Activated naive CD8-positive, alpha-beta T cell treated with anti-CD3 and anti-CD28 coated beads, Interleukin-2, amount 50 U/mL, for 24 hours (primary cell): ENCODE measurements at regions not wholly inside any gene's neighbourhood (a gene's known extent, or its start where the extent isn't known, plus 50 kb on each side); places are given as distances from the start of the nearest gene placed in this dataset.

Experiments used
- ATAC-seq: fragments of 150-1000 bp; cut with Tn5 transposase; one replicate; pipeline ENCODE4 v1.10.0; 2021
- DNase-seq: peaks from one replicate; pipeline ENCODE4 v3.0.0; 2021
- H3K27ac Mint-ChIP-seq: one replicate; pipeline ENCODE4 v1.8.0; 2021; ENCODE audit warnings: mild to moderate bottlenecking, mixed read lengths
- H3K27me3 Mint-ChIP-seq: one replicate; pipeline ENCODE4 v1.8.0; 2021; ENCODE audit warnings: mixed read lengths
- H3K36me3 Mint-ChIP-seq: one replicate; pipeline ENCODE4 v1.8.0; 2021; ENCODE audit warnings: low read depth, mixed read lengths
- H3K4me1 Mint-ChIP-seq: one replicate; pipeline ENCODE4 v1.8.0; 2021; ENCODE audit warnings: mixed read lengths
- H3K4me3 Mint-ChIP-seq: one replicate; pipeline ENCODE4 v1.8.0; 2021; ENCODE audit warnings: mild to moderate bottlenecking, moderate library complexity, mixed read lengths
- H3K9me3 Mint-ChIP-seq: one replicate; pipeline ENCODE4 v1.8.0; 2021; ENCODE audit warnings: mixed read lengths

- peaks cover 9% of the 10 kb centered on the region for H3K9me3 Mint-ChIP-seq
- H3K4me3 Mint-ChIP-seq, result no peak overlapping the region
- ATAC-seq (no peak), DNase-seq (no peak)
- no peaks in the 10 kb centered on the region for H3K27me3 Mint-ChIP-seq
- no peak overlapping the region for H3K27ac Mint-ChIP-seq
- no peaks in the 10 kb centered on the region for H3K4me1 Mint-ChIP-seq
- no peaks in the 10 kb centered on the region for H3K36me3 Mint-ChIP-seq
Observed at GRCh38 chr18:56358608-56359280, 279.6 kb downstream of the TXNL1 start.

GRCh38 chr18:56353663-56354260 is 284.6 kb downstream of the TXNL1 start:
- H3K36me3 Mint-ChIP-seq, result no peaks in the 10 kb centered on the region
- no peaks in the 10 kb centered on the region for H3K4me1 Mint-ChIP-seq
- no peaks in the 10 kb centered on the region for H3K27me3 Mint-ChIP-seq
- no peak overlapping the region for H3K27ac Mint-ChIP-seq
- no peak for DNase-seq
- no peaks in the 10 kb centered on the region for H3K9me3 Mint-ChIP-seq
- no peak for ATAC-seq
- H3K4me3 Mint-ChIP-seq, result no peak overlapping the region

GRCh38 chr18:56351911-56352500 is 286.4 kb downstream of the TXNL1 start:
- Mint-ChIP-seq H3K36me3 (no peaks in the 10 kb centered on the region), H3K9me3 (no peaks in the 10 kb centered on the region), H3K27me3 (no peaks in the 10 kb centered on the region), H3K27ac (no peak overlapping the region), H3K4me1 (no peaks in the 10 kb centered on the region), H3K4me3 (no peak overlapping the region)
- ATAC-seq (no peak), DNase-seq (no peak)

DNA sequence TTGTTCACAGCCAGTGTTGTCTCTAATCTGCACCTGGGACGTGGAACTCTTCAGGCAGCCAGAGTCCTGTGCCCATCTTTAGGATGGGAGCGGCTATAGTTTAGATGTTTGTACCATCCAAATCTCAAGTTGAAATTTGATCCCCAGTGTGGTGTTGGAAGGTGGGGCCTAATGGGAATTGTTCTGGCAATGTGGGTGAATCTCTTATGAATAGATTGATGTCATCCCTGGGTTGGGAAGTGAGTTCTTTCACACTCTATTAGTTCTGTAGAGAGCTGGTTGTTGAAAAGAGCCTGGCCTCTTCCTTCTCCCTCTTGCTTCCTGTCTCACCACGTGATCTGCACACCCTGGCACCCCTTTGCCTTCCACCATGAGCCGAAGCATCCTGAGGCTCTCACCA is 300.9 kb downstream of the TXNL1 start:
- Mint-ChIP-seq H3K27me3 (no peaks in the 10 kb centered on the region), H3K4me1 (no peaks in the 10 kb centered on the region), H3K9me3 (no peaks in the 10 kb centered on the region), H3K36me3 (no peaks in the 10 kb centered on the region), H3K4me3 (no peak overlapping the region), H3K27ac (no peak overlapping the region)
- DNase-seq (no peak), ATAC-seq (no peak)

DNA sequence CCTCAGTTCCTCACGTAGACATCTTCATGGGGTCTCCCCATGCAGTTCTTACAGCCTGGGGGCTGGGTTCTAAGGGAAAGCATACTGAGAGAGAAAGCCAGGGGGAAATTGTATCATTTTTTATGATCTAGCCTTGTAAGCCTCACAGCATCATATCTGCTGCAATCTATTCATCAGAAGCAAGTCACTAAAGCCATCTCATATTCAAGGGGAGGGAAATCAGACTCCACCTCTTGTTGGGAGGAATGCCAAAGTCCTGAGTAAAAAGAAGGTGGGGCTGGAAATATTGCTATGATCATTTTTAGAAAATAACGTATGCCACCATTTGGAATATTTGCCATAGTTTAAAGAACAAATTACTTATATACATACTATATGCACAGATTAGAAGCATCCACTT is 304.6 kb downstream of the TXNL1 start:
- H3K4me3 Mint-ChIP-seq, result no peak overlapping the region
- ATAC-seq, result no peak
- H3K36me3 Mint-ChIP-seq, result no peaks in the 10 kb centered on the region
- H3K9me3 Mint-ChIP-seq, result no peaks in the 10 kb centered on the region
- H3K4me1 Mint-ChIP-seq, result no peaks in the 10 kb centered on the region
- DNase-seq, result no peak
- H3K27me3 Mint-ChIP-seq, result no peaks in the 10 kb centered on the region
- no peak overlapping the region for H3K27ac Mint-ChIP-seq

- Mint-ChIP-seq H3K36me3 (no peaks in the 10 kb centered on the region), H3K27ac (no peak overlapping the region), H3K9me3 (no peaks in the 10 kb centered on the region), H3K4me3 (no peak overlapping the region), H3K4me1 (no peaks in the 10 kb centered on the region), H3K27me3 (no peaks in the 10 kb centered on the region)
- ATAC-seq (no peak), DNase-seq (no peak)
Observed at GRCh38 chr18:56333146-56333545, 305.2 kb downstream of the TXNL1 start.

DNA sequence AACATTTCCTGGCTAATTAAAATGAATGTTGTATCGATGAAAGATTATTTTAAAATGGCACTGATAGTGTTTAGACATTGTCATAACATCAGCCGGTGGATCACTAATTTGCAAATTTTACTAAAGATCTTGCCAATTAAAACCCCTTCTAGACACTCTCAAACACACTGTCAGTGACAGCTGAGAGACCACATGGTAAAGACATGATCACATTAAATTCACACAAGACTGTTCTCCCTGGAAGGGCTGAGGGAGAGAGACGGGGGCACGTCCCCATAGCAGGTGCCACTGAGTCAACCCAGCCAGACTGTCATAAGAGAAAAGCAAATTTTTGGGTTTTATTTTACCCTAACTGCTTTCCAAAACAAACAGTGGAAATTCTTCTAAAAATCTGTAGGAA is 306.0 kb downstream of the TXNL1 start:
- H3K27ac Mint-ChIP-seq, result no peak overlapping the region
- ATAC-seq (no peak), DNase-seq (no peak)
- no peaks in the 10 kb centered on the region for H3K27me3 Mint-ChIP-seq
- H3K36me3 Mint-ChIP-seq, result no peaks in the 10 kb centered on the region
- H3K4me1 Mint-ChIP-seq, result no peaks in the 10 kb centered on the region
- no peaks in the 10 kb centered on the region for H3K9me3 Mint-ChIP-seq
- H3K4me3 Mint-ChIP-seq, result no peak overlapping the region

- H3K4me3 Mint-ChIP-seq, result no peak overlapping the region
- ATAC-seq (no peak), DNase-seq (no peak)
- no peak overlapping the region for H3K27ac Mint-ChIP-seq
- H3K36me3 Mint-ChIP-seq, result no peaks in the 10 kb centered on the region
- no peaks in the 10 kb centered on the region for H3K9me3 Mint-ChIP-seq
- no peaks in the 10 kb centered on the region for H3K27me3 Mint-ChIP-seq
- no peaks in the 10 kb centered on the region for H3K4me1 Mint-ChIP-seq
Observed at GRCh38 chr18:56330366-56331110, 307.9 kb downstream of the TXNL1 start.

DNA sequence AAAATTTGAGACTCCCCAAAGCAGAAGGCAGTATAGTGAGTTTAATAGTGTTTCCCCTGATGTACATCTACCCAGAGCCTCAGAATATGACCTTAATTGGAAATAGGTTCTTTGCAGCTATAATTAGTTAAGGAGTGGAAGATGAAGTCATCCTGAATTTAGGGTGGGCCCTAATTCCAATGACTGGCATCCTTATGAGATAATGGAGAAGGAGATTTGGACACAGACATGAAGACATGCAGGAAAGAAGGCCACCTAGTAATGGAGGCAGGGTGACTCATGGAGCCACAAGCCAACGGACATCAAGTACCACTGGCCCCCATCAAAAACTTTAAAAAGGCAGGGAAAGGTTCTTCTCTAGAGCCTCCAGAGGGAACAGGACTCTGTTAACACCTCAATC is 308.9 kb downstream of the TXNL1 start:
- no peaks in the 10 kb centered on the region for H3K4me1 Mint-ChIP-seq
- no peaks in the 10 kb centered on the region for H3K9me3 Mint-ChIP-seq
- no peak overlapping the region for H3K4me3 Mint-ChIP-seq
- DNase-seq (no peak), ATAC-seq (no peak)
- H3K27me3 Mint-ChIP-seq, result no peaks in the 10 kb centered on the region
- no peak overlapping the region for H3K27ac Mint-ChIP-seq
- no peaks in the 10 kb centered on the region for H3K36me3 Mint-ChIP-seq

- Mint-ChIP-seq H3K27ac (no peak overlapping the region), H3K4me3 (no peak overlapping the region), H3K36me3 (no peaks in the 10 kb centered on the region), H3K4me1 (no peaks in the 10 kb centered on the region), H3K9me3 (no peaks in the 10 kb centered on the region), H3K27me3 (no peaks in the 10 kb centered on the region)
- ATAC-seq, result no peak
- DNase-seq, result no peak
Observed at GRCh38 chr18:56327191-56327885, 311.1 kb downstream of the TXNL1 start.

DNA sequence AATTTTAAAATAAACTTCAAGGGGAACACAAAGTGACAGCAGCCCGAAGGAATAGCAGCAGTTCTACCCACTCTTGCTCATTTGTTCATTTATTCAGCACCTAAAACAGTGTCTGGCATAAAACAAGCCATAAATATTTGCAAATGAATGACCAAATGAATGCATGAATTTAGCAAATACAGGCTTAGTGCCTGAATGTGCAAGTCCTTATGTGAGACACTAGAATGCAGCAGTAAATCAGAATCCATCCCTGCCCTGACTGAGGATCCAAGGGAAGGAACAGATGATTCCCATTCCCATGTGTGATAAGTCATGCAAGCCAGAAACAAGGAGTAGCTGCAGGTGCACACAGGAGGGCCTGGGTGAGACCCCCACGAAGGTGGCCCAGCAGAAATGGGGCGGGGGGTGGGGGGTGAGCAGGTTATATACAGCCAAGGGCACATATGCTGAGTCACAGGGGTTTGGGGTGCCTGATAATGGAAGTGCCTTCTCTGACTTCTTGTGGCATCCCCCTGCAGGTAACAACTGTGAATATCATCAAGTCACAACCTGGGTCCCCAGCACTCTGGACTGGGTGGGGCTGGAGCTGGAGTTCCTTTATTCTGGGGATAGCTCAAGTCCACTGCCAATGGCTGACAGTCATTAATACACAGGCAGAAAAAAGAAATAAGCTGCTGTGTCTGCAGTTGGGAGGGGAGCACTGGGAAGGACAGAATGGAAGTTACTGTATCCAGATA is 311.9 kb downstream of the TXNL1 start:
- no peaks in the 10 kb centered on the region for H3K36me3 Mint-ChIP-seq
- no peak overlapping the region for H3K27ac Mint-ChIP-seq
- no peaks in the 10 kb centered on the region for H3K9me3 Mint-ChIP-seq
- DNase-seq (no peak), ATAC-seq (no peak)
- no peaks in the 10 kb centered on the region for H3K4me1 Mint-ChIP-seq
- no peak overlapping the region for H3K4me3 Mint-ChIP-seq
- no peaks in the 10 kb centered on the region for H3K27me3 Mint-ChIP-seq

GRCh38 chr18:56323673-56324072 is 314.7 kb downstream of the TXNL1 start:
- Mint-ChIP-seq H3K4me1 (peaks cover 9% of the 10 kb centered on the region), H3K27ac (no peak overlapping the region), H3K36me3 (no peaks in the 10 kb centered on the region), H3K9me3 (no peaks in the 10 kb centered on the region), H3K27me3 (no peaks in the 10 kb centered on the region), H3K4me3 (no peak overlapping the region)
- ATAC-seq, result no peak
- no peak for DNase-seq

GRCh38 chr18:56322406-56322805 is 316.0 kb downstream of the TXNL1 start:
- DNase-seq (no peak), ATAC-seq (no peak)
- Mint-ChIP-seq H3K9me3 (no peaks in the 10 kb centered on the region), H3K4me1 (peaks cover 15% of the 10 kb centered on the region), H3K27me3 (no peaks in the 10 kb centered on the region), H3K27ac (no peak overlapping the region), H3K36me3 (no peaks in the 10 kb centered on the region), H3K4me3 (no peak overlapping the region)

GRCh38 chr18:56321470-56321869 is 316.9 kb downstream of the TXNL1 start:
- DNase-seq, result no peak
- H3K9me3 Mint-ChIP-seq, result no peaks in the 10 kb centered on the region
- H3K27ac Mint-ChIP-seq, result no peak overlapping the region
- ATAC-seq, result no peak
- H3K4me3 Mint-ChIP-seq, result no peak overlapping the region
- peaks cover 15% of the 10 kb centered on the region for H3K4me1 Mint-ChIP-seq
- H3K27me3 Mint-ChIP-seq, result no peaks in the 10 kb centered on the region
- H3K36me3 Mint-ChIP-seq, result no peaks in the 10 kb centered on the region
